GM23248 (cell line): ENCODE measurements at regions not wholly inside any gene's neighbourhood (a gene's known extent, or its start where the extent isn't known, plus 50 kb on each side); places are given as distances from the start of the nearest gene placed in this dataset.
A peak's percentile ranks its signal among the peaks of the same experiment; 100 is the strongest.

Source experiments
- DNase-seq: peaks from one replicate; pipeline ENCODE4 v3.0.0-alpha.2; 2015
- H2AFZ ChIP-seq: fragments of 200-600 bp; sonication (generic); 2 replicates; pipeline ENCODE4 v1.6.1; 2016; ENCODE audit warnings: antibody characterized with exemption
- H3F3A ChIP-seq: fragments of 200-600 bp; sonication (generic); 2 replicates; pipeline ENCODE4 v1.6.1; 2016; ENCODE audit warnings: mild to moderate bottlenecking, antibody characterized with exemption, mixed run types; ENCODE audit not compliant: insufficient read depth
- H3K27ac ChIP-seq: fragments of 200-600 bp; sonication (generic); 2 replicates; pipeline ENCODE4 v1.5.1; 2016; ENCODE audit warnings: mild to moderate bottlenecking
- H3K27me3 ChIP-seq: fragments of 200-600 bp; sonication (generic); replicated peaks from 2 replicates; pipeline ENCODE4 v1.6.1; 2016; ENCODE audit warnings: mild to moderate bottlenecking; ENCODE audit not compliant: insufficient read depth
- H3K36me3 ChIP-seq: fragments of 200-600 bp; sonication (generic); 2 replicates; pipeline ENCODE4 v1.6.1; 2016; ENCODE audit warnings: low read depth, mild to moderate bottlenecking
- H3K4me1 ChIP-seq: fragments of 200-600 bp; sonication (generic); 2 replicates; pipeline ENCODE4 v1.6.1; 2016; ENCODE audit warnings: mild to moderate bottlenecking; ENCODE audit not compliant: insufficient read depth
- H3K4me2 ChIP-seq: fragments of 200-600 bp; sonication (generic); one replicate; pipeline ENCODE4 v1.6.1; 2016; ENCODE audit warnings: mild to moderate bottlenecking; ENCODE audit not compliant: unreplicated experiment
- H3K4me3 ChIP-seq: fragments of 200-600 bp; sonication (generic); 2 replicates; pipeline ENCODE4 v1.5.1; 2016; ENCODE audit warnings: mild to moderate bottlenecking
- H3K79me2 ChIP-seq: fragments of 200-600 bp; sonication (generic); 2 replicates; pipeline ENCODE4 v1.6.1; 2016; ENCODE audit warnings: mild to moderate bottlenecking; ENCODE audit not compliant: insufficient read depth
- H3K9ac ChIP-seq: fragments of 200-600 bp; sonication (generic); 2 replicates; pipeline ENCODE4 v1.6.1; 2016; ENCODE audit warnings: mild to moderate bottlenecking
- H3K9me2 ChIP-seq: fragments of 200-600 bp; sonication (generic); 2 replicates; pipeline ENCODE4 v1.6.1; 2016; ENCODE audit warnings: mixed run types, mild to moderate bottlenecking, moderate library complexity; ENCODE audit not compliant: insufficient read depth
- H3K9me3 ChIP-seq: fragments of 200-600 bp; sonication (generic); one replicate; pipeline ENCODE4 v1.6.1; 2017; ENCODE audit warnings: low read depth
- H4K20me1 ChIP-seq: fragments of 200-600 bp; sonication (generic); 2 replicates; pipeline ENCODE4 v1.6.0; 2016; ENCODE audit not compliant: insufficient read depth
- EZH2 ChIP-seq: fragments of 200-600 bp; sonication (generic); IDR thresholded peaks from 2 replicates; pipeline ENCODE4 v1.6.1; 2018; ENCODE audit warnings: antibody characterized with exemption, mild to moderate bottlenecking; ENCODE audit not compliant: insufficient read depth, poor library complexity, severe bottlenecking
- EZH2phosphoT487 ChIP-seq: fragments of 200-600 bp; sonication (generic); IDR thresholded peaks from 2 replicates; pipeline ENCODE4 v1.6.1; 2018; ENCODE audit warnings: antibody characterized with exemption, moderate library complexity, mild to moderate bottlenecking, low read depth; ENCODE audit not compliant: insufficient read depth
- WGBS, 2 experiments: methylation state at CpG; one replicate each; pipeline ENCODE4 v1.1.6; 2015 to 2017; ENCODE audit warnings: low lambda C conversion rate in 2 of 2, low coverage in 1 of 2; ENCODE audit errors: missing lambda C conversion rate in 2 of 2; 5-methylcytosine and 5-hydroxymethylcytosine counted together
- in situ Hi-C: fragments of 300-500 bp; cut with MboI; formaldehyde crosslinking; loops from 2 replicates; pipeline ENCODE4 v1.15.0; 2020

GRCh38 chr16:52705122-52705521, 158.2 kb upstream of the TOX3 start:
- H3K9ac ChIP-seq: no peak overlapping the region
- no peaks in the 10 kb centered on the region for H3F3A ChIP-seq
- H3K4me2 ChIP-seq: no peak overlapping the region
- TF ChIP-seq EZH2phosphoT487 (no peak), EZH2 (no peak)
- no peaks in the 10 kb centered on the region for H3K27me3 ChIP-seq
- no peak overlapping the region for H3K27ac ChIP-seq
- H3K9me2 ChIP-seq: no peaks in the 10 kb centered on the region
- no peaks in the 10 kb centered on the region for H3K36me3 ChIP-seq
- no peak for DNase-seq
- 1% methylated on average over 5 of the region's 5 CpGs for WGBS, 2 experiments
- H3K4me1 ChIP-seq: no peaks in the 10 kb centered on the region
- no peak overlapping the region for H3K4me3 ChIP-seq
- no peak overlapping the region for H2AFZ ChIP-seq
- in situ Hi-C loops: no loop called here
- no peaks in the 10 kb centered on the region for H4K20me1 ChIP-seq
- no peaks in the 10 kb centered on the region for H3K9me3 ChIP-seq
- no peaks in the 10 kb centered on the region for H3K79me2 ChIP-seq

GRCh38 chr16:52697971-52698370, 151.0 kb upstream of the TOX3 start:
- Histone ChIP-seq H3K9me2 (no peaks in the 10 kb centered on the region), H3K9me3 (no peaks in the 10 kb centered on the region), H3K4me1 (no peaks in the 10 kb centered on the region), H2AFZ (no peak overlapping the region), H3F3A (no peaks in the 10 kb centered on the region), H3K4me3 (no peak overlapping the region), H4K20me1 (no peaks in the 10 kb centered on the region), H3K27me3 (no peaks in the 10 kb centered on the region), H3K4me2 (no peak overlapping the region), H3K9ac (no peak overlapping the region), H3K79me2 (no peaks in the 10 kb centered on the region), H3K27ac (no peak overlapping the region), H3K36me3 (no peaks in the 10 kb centered on the region)
- TF ChIP-seq EZH2: no peak
- no peak for TF ChIP-seq EZH2phosphoT487
- no peak for DNase-seq
- in situ Hi-C loops: no loop called here

DNA sequence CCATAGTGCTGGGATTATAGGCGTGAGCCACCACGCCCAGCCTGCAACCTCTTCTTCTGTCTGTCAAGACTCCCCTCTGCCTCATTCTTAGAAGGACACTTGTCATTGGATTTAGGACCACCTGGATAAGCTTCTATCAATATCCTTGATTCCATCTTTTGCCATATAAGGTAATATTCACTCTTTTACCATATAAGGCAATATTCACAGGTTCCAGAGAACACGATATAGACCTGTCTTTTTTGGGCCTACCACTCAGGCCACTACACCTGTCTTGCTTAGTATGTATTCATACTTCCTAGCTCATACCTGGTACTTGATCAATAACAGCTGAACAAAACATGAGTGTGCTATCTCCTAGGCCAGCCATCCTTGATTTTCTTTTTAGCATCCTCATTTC, 149.2 kb upstream of the TOX3 start:
- H3K9ac ChIP-seq: no peak overlapping the region
- no peak overlapping the region for H3K4me3 ChIP-seq
- no peaks in the 10 kb centered on the region for H3K9me3 ChIP-seq
- in situ Hi-C loops: no loop called here
- no peak for DNase-seq
- H3F3A ChIP-seq: no peaks in the 10 kb centered on the region
- H2AFZ ChIP-seq: no peak overlapping the region
- H3K4me1 ChIP-seq: no peaks in the 10 kb centered on the region
- H3K27ac ChIP-seq: no peak overlapping the region
- H3K9me2 ChIP-seq: no peaks in the 10 kb centered on the region
- no peaks in the 10 kb centered on the region for H4K20me1 ChIP-seq
- H3K36me3 ChIP-seq: no peaks in the 10 kb centered on the region
- no peak for TF ChIP-seq EZH2
- no peak for TF ChIP-seq EZH2phosphoT487
- no peaks in the 10 kb centered on the region for H3K27me3 ChIP-seq
- H3K4me2 ChIP-seq: no peak overlapping the region
- no peaks in the 10 kb centered on the region for H3K79me2 ChIP-seq
- WGBS, 2 experiments: 26 to 27% methylated on average over 3 of the region's 3 CpGs

- no peaks in the 10 kb centered on the region for H3K9me2 ChIP-seq
- no peaks in the 10 kb centered on the region for H3K9me3 ChIP-seq
- no peaks in the 10 kb centered on the region for H3K36me3 ChIP-seq
- in situ Hi-C loops: no loop called here
- peak; percentile 0 for DNase-seq
- H4K20me1 ChIP-seq: no peaks in the 10 kb centered on the region
- WGBS, 2 experiments: 8 to 18% methylated on average over 1 of the region's 1 CpG
- H3K27ac ChIP-seq: no peak overlapping the region
- TF ChIP-seq EZH2phosphoT487 (no peak), EZH2 (no peak)
- H3K4me2 ChIP-seq: no peak overlapping the region
- no peaks in the 10 kb centered on the region for H3K79me2 ChIP-seq
- H3F3A ChIP-seq: no peaks in the 10 kb centered on the region
- no peaks in the 10 kb centered on the region for H3K4me1 ChIP-seq
- no peak overlapping the region for H3K9ac ChIP-seq
- no peaks in the 10 kb centered on the region for H3K27me3 ChIP-seq
- no peak overlapping the region for H2AFZ ChIP-seq
- no peak overlapping the region for H3K4me3 ChIP-seq
Measured at GRCh38 chr16:52690468-52690867, 143.5 kb upstream of the TOX3 start.

GRCh38 chr16:52680993-52681392, 134.1 kb upstream of the TOX3 start:
- H3K36me3 ChIP-seq: no peaks in the 10 kb centered on the region
- no peaks in the 10 kb centered on the region for H3K4me1 ChIP-seq
- H3K9me3 ChIP-seq: no peaks in the 10 kb centered on the region
- no peak for DNase-seq
- no peak overlapping the region for H3K9ac ChIP-seq
- no peaks in the 10 kb centered on the region for H3K27me3 ChIP-seq
- no peak overlapping the region for H3K27ac ChIP-seq
- no peaks in the 10 kb centered on the region for H4K20me1 ChIP-seq
- 8 to 16% methylated on average over 1 of the region's 1 CpG for WGBS, 2 experiments
- no peaks in the 10 kb centered on the region for H3K79me2 ChIP-seq
- TF ChIP-seq EZH2 (no peak), EZH2phosphoT487 (no peak)
- H3F3A ChIP-seq: no peaks in the 10 kb centered on the region
- no peaks in the 10 kb centered on the region for H3K9me2 ChIP-seq
- H3K4me2 ChIP-seq: no peak overlapping the region
- in situ Hi-C loops: no loop called here
- no peak overlapping the region for H3K4me3 ChIP-seq
- no peak overlapping the region for H2AFZ ChIP-seq
